CD4-positive, alpha-beta T cell treated with Interleukin-10 for 1 hour (primary cell): ENCODE measurements at regions not wholly inside any gene's neighbourhood (a gene's known extent, or its start where the extent isn't known, plus 50 kb on each side); places are given as distances from the start of the nearest gene placed in this dataset.
"Not testable (repeated sequence)": the region's sequence is repeated elsewhere in the genome, so short reads cannot be mapped to it uniquely, and the experiment has no call there.

ENCODE experiments used
- DNase-seq: peaks from one replicate; pipeline ENCODE4 v3.0.0-alpha.2; 2020

DNA sequence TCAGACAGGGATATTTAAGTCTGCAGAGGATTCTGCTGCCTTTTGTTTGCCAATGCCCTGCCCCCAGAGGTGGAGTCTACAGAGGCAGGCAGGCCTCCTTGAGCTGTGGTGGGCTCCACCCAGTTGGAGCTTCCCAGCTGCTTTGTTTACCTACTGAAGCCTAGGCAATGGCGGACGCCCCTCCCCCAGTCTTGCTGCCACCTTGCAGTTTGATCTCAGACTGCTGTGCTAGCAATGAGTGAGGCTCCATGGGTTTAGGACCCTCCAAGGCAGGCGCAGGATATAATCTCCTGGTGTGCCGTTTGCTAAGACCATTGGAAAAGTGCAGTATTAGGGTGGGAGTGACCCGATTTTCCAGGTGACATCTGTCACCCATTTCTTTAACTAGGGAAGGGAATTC, 132.7 kb downstream of the UNC93B1 start:
- not testable (repeated sequence) for DNase-seq

DNA sequence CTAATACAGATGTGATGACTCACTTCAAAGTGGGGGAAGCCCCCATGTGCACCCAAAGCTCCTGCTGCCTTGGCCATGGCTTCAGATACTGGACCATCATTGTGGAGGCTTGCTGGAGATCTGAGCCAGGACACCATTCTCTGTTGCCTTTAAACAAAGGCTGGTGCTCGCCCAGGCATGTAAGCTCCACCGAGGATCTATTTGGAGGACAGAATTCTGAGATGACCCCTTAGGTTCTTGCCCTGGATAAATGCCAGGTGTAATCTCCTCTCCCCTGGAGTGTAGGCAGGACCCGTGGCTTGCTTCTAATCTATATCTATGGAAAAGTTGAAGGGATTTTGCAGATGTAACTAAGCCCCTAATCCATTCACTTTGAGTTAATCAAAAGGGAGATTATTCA, 141.0 kb downstream of the UNC93B1 start:
- DNase-seq: not testable (repeated sequence)

DNA sequence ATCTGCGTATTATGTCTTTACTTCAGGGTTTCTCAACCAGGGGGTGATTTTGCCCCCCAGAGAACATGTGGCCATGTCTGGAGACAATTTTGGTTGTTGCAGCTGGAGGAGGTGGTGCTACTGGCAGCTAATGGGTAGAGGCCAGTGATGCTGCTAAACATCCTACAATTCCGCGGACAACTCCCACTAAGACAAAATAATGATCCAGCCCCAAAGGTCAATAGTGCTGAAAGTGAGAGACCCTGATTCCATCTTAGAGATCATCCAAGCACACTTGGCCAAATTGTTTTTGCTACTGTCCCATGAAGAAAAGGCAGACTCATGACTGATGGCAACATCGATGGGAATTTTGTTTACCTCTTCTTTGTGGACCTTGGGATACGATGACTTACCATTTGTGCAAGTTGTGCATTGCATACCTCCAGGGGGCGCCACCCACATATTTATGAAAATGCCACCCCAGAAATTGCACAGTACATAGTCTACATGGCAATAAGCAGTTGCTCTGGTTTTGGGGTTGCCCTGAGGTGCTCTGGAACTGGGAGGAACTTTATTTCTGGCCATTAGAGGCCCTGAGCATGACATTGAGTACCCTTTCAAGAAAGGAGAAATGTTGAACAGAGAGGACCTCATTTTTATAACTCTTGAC, 144.3 kb downstream of the UNC93B1 start:
- peak; percentile 70 for DNase-seq

DNA sequence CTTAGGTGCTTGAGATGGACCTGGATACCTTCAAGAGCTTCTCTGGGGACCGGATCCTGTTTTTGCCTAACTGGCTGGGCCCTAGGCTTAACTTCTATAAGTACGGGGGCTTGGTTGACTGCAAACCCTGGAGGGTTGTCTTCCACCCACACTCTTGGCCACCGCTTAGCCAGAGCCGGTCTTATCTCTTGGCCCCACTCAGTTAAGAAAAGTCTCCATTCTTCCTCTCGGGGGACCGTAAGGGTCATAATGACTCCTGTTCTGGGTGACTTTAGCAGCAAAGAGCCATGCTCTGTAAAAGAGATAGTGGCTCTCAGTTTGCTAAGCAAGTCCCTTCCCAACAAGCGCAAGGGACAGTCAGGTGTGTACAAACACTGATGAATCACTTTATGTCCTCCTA, 153.2 kb downstream of the UNC93B1 start:
- DNase-seq: not testable (repeated sequence)

DNA sequence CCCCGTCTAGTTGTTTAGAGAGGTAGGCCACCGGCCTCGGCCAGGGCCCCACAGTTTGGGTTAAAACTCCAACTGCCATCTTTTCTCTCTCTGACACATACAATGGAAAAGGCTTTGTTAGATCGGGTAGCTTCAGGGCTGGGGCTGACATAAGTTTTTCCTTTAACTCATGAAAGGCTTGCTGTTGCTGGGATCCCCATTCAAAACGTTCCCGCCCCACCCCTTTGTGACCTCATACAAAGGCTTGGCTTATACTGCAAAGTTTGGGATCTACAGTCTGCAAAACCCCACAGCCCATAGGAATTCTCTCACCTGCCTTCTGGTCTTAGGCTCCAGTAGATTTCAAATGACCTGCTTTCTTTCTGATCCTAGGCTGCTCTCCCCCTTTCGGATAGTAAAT, 154.1 kb downstream of the UNC93B1 start:
- DNase-seq: not testable (repeated sequence)

DNA sequence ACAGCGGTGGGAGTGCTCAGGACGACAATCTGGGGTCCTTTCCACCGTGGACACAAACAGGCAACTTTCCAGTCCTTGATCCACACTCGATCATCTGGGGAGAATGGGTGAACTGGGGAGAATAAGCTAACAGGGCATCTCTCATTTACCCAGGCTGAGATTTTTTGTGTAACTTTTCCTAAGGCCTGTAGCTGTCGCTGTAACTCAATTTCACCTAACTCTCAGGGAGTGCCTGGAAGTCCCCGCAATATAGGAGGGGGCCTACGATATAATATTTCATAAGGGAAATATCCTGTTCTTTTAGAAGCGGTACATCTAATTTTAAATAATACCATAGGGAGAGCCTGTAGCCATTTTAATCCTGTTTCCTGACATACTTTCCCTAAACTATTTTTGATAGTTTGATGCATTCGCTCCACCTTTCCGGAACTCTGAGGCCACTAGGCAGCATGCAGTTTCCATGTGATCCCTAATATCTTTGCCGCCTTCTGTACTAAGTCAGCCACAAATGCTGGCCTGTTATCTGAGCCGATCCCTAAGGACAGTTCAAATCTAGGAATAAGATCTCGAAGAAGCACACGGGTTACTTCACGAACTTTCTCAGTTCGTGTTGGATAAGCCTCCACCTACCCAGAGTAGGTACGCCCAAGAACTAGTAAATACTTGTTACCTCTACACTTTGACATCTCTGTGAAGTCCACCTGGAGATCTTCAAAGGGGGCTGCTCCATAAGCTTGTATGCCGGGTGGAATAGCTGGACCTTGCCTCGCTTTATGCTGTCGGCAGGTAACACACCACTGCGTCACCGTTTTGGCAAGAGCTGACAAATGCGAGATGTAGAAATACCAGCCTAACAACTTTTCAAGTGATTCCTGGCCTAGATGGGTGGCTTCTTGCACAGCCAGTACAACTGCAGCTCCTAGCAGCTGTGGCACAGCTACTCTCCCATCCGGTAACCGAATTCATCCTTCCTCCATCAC, 155.7 kb downstream of the UNC93B1 start:
- not testable (repeated sequence) for DNase-seq

DNA sequence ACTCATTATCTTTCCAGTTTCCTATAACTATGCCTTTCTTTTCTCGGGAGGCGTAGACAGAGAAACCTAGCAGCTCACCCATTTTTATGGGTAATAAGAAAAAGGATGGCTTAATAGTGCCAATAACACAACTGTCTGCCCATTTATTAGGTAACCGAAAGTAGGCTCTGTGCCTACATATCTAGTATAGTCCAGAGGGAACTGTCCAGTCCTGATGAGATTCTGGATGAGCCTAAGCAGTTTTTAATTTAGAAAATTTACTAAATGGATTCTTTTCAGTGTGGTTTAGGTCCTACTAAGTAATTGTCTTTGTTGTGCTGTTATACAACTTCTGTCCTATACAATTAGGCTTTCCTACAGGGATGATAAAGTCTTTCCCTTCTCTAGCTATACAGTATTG, 157.6 kb downstream of the UNC93B1 start:
- DNase-seq: not testable (repeated sequence)

DNA sequence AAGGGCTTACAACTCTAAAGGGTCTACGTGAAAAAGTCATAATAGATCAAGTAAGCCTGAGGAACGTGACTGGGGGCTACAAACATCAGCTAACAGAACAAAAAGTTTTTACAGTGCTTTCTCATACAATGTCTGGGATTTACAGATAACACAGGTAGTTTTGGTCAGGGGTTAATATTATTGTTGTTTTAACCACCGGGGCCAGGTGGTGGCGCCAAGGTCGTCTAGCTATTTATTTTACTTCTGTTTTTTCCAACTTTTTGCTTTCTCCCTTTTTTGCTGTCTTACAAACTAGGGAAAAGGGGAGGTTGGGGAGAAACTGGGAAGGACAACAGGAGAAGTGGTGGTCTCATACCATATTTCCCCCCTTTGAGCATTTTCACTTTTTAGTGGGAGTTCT, 158.6 kb downstream of the UNC93B1 start:
- not testable (repeated sequence) for DNase-seq

DNA sequence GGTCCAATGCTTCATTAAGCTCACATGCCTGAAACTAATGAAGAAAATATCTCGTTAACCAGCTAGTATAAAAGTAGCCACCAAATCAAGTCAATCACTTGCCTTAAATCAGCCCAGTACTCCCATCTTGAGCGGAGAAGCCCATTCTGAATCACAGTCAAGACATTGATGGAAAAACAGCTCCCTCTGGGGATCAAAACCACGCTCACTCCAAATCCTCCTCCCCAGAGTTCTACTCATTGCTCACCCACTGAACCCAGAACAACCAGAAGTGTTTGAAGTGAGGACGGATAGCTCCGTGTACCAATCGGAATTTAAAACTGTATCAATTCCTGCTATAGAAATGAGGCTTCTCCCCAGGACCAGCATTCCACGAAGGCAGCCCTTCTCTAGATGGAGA, 163.3 kb downstream of the UNC93B1 start:
- not testable (repeated sequence) for DNase-seq

DNA sequence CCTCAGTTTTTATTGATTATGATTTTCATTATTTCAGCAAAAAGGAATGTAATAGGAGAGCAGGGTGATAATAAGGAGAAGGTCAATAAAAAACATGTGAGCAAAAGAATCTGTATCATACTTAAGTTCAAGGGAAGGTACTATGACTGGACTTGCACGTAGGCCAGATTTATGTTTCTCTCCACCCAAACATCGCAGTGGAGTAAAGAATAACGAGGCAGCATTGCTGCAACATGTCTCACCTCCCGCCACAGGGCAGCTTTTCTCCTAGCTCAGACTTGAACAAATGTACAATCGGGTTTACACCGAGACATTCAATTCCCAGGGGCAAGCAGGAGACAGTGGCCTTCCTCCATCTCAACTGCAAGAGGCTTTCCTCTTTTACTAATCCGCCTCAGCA, 155.7 kb upstream of the ALDH3B2 start:
- DNase-seq: not testable (repeated sequence)

DNA sequence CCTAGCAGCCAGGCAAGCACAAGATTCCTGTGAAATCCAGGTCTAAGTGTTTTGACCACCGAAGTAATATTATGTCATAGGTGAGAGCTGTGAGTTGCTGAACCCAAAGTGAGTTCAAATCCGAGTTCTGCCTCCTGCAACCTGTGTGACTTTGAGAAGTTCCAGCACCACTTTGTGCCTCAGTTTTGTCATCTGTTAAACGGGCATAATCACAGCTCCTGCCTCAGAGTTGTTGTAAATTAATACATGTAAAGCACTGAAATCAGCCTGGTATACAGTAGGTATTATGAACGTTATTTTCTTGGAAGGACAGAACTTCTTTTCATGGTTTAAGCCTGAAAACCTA, 152.5 kb upstream of the ALDH3B2 start:
- DNase-seq: not testable (repeated sequence)

DNA sequence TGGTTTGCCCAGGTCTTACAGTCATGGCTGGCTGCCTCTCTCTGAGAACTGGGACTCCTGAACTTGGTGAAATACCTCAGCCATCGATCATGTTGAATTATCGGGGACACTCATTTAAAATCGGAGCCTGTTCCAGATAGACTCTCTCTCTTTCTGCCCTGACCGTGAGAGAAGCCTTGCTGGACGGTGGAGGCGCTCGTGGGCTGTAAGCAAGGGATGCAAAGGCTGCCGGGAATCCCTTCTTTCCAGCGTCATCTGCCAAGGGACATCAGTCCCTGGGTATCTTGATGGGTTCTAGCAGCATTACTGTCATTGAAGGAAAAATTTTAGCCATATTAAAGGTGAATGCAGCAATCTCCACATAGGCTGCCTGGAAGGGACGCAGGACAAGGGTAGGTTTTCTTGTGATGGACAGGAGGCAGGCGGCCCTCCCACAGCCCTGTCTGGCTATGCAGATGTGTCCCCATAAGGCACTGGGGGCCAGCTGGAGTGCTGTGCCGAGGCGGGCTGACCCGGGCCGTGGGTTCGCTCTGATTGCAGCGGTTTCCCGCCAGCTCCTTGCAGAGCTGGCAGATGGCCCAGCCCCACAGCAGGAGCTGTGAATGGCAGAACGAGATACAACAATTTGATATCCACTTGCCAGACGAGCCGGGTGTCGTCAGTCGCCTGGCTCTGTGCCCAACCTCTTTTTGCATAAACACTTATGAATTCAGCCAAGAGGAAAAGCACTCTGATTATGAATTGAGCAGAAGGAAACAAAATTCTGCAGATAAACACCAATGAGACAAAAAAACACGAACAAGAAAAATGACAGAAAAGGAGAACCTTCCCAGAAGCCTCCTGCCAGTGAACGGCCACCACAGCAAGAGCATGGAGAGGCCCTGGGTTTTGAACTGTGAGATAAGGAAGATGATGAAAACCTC, 151.9 kb upstream of the ALDH3B2 start:
- not testable (repeated sequence) for DNase-seq

DNA sequence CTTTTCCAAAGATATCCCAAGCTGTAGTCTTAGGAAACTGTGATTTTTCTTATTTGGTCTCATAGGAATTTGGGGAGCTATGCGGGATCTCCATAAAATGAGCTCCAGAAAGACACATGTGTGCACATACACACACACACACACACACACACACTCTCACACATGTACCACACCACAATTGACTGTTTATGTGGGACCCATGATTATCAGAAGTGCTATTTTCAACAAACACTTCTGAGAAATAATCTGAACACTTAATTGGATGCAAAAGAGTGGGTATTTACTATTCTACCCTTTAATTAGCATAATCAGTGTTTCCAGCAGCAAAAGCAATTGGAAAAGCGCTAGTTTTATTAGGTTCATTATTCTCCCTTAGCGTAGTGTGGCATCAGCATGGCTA, 150.4 kb upstream of the ALDH3B2 start:
- DNase-seq: not testable (repeated sequence)

DNA sequence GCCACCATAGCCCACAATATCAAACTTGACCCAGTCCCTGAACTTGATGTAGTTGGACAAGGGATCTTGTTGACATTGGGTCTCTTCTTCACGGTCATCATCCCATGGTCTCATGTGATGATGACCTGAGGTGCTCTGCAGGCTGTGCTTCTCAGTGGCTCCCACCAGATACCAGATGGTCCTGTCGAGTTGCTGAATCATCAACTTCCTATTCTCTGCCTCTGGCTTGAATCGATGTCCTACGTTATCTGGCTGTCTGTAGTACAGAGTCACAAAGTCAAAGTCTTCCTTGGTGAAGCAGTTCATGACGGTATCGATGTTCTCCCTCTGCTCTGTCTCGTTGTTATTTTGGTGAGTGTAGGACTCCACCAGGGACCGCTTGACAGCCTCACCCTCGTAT, 145.7 kb upstream of the ALDH3B2 start:
- no peak for DNase-seq

DNA sequence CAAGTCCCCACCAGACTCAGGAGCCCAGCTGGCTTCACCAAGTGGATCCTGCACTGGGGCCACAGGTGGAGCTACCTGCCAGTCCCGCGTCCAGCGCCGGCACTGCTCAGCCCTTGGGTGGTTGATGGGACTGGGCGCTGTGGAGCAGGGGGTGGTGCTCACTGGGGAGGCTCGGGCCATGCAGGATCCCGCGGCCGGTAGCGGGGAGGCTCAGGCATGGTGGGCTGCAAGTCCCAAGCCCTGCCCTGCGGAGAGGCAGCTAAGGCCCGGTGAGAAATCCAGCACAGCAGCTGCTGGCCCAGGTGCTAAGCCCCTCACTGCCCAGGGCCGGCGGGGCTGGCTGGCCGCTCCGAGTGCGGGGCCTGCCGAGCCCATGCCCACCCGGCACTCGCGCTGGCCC, 143.1 kb upstream of the ALDH3B2 start:
- not testable (repeated sequence) for DNase-seq

DNA sequence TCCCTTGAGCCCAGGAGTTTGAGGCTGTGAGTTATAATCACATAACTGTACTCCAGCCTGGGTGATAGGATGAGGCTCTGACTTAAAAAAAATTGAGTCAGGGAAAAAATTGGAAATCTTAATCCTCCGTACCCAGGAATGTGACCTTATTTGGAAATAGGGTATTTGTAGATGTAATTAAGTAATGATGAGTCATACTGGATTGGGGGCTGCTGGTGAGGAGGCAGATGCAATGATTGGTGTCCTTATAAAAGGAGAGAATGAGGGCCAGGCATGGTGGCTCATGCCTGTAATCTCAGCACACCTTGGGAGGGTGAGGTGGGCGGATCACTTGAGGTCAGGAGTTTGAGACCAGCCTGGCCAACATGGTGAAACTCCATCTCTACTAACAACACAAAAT, 134.9 kb upstream of the ALDH3B2 start:
- DNase-seq: not testable (repeated sequence)

DNA sequence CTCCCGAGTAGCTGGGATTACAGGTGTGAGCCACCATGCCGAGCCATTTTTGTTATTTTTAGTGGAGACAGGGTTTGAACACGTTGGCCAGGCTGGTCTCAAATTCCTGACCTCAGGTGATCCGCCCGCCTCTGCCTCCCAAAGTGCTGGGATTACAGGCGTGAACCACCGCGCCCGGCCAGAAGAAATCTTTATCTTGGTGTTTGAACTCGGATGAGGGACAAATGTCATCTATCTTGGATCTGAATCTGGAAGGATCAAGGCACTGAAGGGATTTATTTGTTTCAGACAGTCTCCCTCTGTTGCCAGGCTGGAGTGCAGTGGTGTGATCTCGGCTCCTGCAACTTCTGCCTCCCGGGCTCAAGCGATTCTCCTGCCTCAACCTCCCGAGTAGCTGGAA, 133.5 kb upstream of the ALDH3B2 start:
- DNase-seq: not testable (repeated sequence)

DNA sequence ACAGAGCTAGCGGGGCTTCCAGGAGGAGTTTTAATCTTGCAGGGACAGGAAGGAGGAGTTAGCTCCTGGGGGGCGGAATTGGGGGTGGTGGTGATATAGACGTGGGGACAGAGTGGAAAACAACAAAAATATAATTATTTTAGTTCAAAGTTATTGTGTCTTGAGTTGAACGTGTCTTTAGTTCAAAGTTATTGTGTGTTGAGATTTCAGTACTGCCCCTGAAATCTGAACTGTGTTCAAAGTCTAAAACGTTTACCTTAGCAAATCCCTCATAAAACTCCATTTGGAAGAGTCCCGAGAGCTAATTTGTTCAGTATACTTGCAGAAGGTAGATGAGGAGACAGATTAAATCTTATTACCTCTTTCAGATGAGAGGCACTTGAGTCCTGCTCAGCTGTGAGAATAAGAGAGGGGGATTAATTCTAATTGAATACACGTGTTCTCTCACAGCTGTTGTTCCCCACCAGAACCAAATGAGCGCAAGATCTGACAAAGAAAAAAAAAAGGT, 132.4 kb upstream of the ALDH3B2 start:
- not testable (repeated sequence) for DNase-seq

DNA sequence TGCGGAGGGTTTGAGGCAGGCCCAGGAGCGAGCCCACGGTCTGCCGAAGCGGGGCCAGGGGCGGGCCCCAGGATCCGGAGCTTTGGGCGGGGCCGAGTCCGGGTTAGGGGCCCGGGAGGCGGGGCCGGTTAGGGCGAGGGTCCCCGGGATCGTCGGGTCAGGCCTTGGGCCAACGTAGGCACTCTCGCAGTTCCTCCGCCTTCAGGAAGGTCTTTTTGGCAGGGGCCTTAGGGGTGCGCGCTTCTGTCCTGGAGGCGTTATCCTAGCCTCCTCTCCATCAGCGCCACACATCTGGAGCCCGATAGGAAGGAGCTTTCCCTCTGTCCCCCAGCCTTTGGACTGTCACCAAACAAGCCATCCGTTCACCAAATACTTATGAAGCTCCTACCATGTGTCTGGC, 131.8 kb upstream of the ALDH3B2 start:
- not testable (repeated sequence) for DNase-seq

DNA sequence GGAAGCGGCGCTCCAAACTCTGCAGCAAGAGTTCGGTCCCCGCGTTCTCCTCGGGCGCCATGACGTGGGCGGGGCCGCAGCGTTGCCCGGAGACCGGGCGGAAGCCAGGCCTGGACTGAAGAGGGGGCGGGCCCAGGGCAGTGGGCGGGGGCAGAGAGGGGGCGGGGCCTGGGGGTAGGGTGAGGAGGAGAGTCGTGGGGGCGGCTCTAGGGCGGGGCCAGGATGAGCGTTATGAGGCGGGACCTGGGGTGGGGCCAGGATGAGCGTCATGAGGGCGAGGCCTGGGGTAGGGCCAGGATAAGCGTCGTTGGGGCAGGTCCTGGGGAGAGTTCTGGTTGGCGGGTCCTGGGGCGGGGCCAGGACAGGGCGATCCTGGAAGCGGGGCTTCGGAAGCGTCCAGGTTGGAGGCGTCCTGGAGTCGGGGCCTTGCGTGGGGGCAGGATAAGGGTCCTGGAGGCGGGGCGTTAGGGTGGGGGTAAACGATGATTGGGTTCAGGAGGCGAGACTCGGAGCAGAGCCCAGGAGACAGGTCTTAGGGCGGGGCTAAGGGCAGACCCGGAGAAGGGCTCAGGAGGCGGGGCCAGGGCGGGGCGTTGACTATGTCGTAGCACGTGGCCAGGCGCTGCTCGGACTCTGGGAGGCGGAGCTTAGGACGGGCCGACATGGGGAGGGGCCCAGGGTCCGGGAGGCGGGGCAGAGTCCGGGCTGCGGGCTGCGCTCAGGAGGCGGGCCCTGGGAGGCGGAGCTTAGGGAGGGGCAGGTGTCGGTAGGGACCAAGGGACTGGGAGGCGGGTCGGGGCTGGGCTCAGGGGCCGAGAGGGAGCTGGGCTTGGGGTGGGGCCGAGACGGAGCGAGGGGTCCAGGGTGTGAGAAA, 131.1 kb upstream of the ALDH3B2 start:
- DNase-seq: peak; percentile 99

DNA sequence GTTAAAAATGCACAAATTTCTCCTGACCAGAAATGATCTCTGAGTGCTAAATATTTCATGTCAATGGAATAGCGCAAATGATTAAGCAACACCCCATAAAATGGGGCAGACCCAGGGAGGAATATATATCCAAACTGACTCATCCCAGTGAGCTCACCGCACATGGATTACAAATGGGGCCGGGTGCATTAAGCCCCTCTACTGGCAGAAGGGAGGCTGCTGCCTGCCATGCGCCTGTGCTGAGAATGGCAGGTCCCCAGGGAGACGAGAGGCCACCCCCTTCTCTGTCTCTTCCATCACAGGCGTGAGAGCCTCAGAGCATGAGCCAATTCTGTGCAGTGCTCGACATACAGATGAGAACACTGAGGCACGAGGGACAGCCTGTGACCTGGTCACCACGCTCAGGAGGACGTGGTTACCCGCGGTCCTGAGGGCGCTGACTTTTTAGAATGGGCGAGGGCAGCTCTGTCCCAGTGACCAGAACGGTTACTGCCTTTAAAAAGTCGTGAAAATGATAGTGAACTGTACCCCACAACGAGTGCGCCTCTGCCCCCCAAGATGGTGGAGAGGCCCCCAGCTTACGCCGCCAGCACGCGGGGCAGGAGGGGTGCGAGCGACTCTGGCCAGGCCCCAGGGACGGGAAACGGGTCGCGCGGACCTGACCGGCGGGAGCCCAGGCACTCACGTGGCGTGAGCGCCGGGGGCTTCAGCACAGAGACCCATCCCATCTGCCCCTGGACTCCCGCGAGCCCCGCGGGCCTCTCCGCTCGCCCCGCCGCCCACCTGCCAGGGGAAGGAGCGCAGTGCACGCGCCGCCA, 130.2 kb upstream of the ALDH3B2 start:
- DNase-seq: not testable (repeated sequence)
